GM12891 (cell line): ENCODE measurements at regions not wholly inside any gene's neighbourhood (a gene's known extent, or its start where the extent isn't known, plus 50 kb on each side); places are given as distances from the start of the nearest gene placed in this dataset.

Source experiments
- PAX5 ChIP-seq: IDR thresholded peaks from 2 replicates; pipeline ENCODE4 v1.6.1; 2011; ENCODE audit warnings: low read length, moderate library complexity, mild to moderate bottlenecking; ENCODE audit not compliant: insufficient read depth, severe bottlenecking
- POLR2A ChIP-seq: IDR thresholded peaks from 2 replicates; pipeline ENCODE4 v1.6.1; 2011; ENCODE audit warnings: low read depth, low read length, control low read depth
- POLR2AphosphoS5 ChIP-seq: IDR thresholded peaks from 2 replicates; pipeline ENCODE4 v1.6.1; 2011; ENCODE audit warnings: low read depth, low read length, control low read depth
- POU2F2 ChIP-seq: IDR thresholded peaks from 2 replicates; pipeline ENCODE4 v1.6.1; 2011; ENCODE audit warnings: low read depth, mild to moderate bottlenecking, control low read depth, low read length, moderate library complexity
- SPI1 ChIP-seq: IDR thresholded peaks from 2 replicates; pipeline ENCODE4 v1.6.1; 2011; ENCODE audit warnings: low read depth, low read length, control low read depth
- TAF1 ChIP-seq: IDR thresholded peaks from 2 replicates; pipeline ENCODE4 v1.6.1; 2011; ENCODE audit warnings: low read depth, low read length, control low read depth

GRCh38 chr2:209121691-209122090, 302.2 kb upstream of the MAP2 start:
- no peak for TF ChIP-seq POLR2A
- no peak for TF ChIP-seq TAF1
- TF ChIP-seq POLR2AphosphoS5, result no peak
- TF ChIP-seq SPI1, result peak; percentile 78
- TF ChIP-seq PAX5, result no peak
- TF ChIP-seq POU2F2, result no peak
